ENCODE measurements at regions not wholly inside any gene's neighbourhood (a gene's known extent, or its start where the extent isn't known, plus 50 kb on each side); places are given as distances from the start of the nearest gene placed in this dataset.

- DNase-seq = no peak
- Histone ChIP-seq H3K4me1 (ENCODE audit: insufficient read depth, low read length) (no peaks in the 10 kb centered on the region), H3K27ac (ENCODE audit: low read length) (no peak overlapping the region), H3F3A (ENCODE audit: low read length, unreplicated experiment) (no peaks in the 10 kb centered on the region), H3K4me3 (ENCODE audit: low read length) (no peak overlapping the region), H3K36me3 (ENCODE audit: low read depth, low read length) (no peaks in the 10 kb centered on the region), H4K20me1 (ENCODE audit: low read length) (no peaks in the 10 kb centered on the region), H2AFZ (ENCODE audit: low read length) (no peak overlapping the region), H3K79me2 (ENCODE audit: low read length) (no peaks in the 10 kb centered on the region), H3K9ac (ENCODE audit: low read length) (no peak overlapping the region), H3K4me2 (ENCODE audit: low read length) (no peak overlapping the region), H3K9me2 (replicated peaks; ENCODE audit: low read length) (no peaks in the 10 kb centered on the region), H3K27me3 (ENCODE audit: low read length) (no peaks in the 10 kb centered on the region), H3K9me3 (ENCODE audit: low read length) (no peaks in the 10 kb centered on the region)
- no peak for ATAC-seq
- ChIA-PET POLR2A (ENCODE audit: unreplicated experiment) (no interaction called here), CTCF (no interaction called here)
- TF ChIP-seq EZH2phosphoT487 (IDR thresholded peaks at IDR 0.05; ENCODE audit: borderline replicate concordance, low read length) (no peak), EZH2 (IDR thresholded peaks at IDR 0.05; ENCODE audit: low read length, unreplicated experiment) (no peak)
- TF ChIP-seq, protein P1, sequence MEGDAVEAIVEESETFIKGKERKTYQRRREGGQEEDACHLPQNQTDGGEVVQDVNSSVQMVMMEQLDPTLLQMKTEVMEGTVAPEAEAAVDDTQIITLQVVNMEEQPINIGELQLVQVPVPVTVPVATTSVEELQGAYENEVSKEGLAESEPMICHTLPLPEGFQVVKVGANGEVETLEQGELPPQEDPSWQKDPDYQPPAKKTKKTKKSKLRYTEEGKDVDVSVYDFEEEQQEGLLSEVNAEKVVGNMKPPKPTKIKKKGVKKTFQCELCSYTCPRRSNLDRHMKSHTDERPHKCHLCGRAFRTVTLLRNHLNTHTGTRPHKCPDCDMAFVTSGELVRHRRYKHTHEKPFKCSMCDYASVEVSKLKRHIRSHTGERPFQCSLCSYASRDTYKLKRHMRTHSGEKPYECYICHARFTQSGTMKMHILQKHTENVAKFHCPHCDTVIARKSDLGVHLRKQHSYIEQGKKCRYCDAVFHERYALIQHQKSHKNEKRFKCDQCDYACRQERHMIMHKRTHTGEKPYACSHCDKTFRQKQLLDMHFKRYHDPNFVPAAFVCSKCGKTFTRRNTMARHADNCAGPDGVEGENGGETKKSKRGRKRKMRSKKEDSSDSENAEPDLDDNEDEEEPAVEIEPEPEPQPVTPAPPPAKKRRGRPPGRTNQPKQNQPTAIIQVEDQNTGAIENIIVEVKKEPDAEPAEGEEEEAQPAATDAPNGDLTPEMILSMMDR (conservative IDR thresholded peaks at IDR 0.05; ENCODE audit: low read depth, low read length) = no peak
- no TSS peak for BruUV-seq (replicated peaks)
- intact Hi-C loops (cut with micrococcal nuclease) = no loop called here
These were observed 524.5 kb upstream of the MEX3C start for GRCh38 chr18:51721996-51722395.

DNA sequence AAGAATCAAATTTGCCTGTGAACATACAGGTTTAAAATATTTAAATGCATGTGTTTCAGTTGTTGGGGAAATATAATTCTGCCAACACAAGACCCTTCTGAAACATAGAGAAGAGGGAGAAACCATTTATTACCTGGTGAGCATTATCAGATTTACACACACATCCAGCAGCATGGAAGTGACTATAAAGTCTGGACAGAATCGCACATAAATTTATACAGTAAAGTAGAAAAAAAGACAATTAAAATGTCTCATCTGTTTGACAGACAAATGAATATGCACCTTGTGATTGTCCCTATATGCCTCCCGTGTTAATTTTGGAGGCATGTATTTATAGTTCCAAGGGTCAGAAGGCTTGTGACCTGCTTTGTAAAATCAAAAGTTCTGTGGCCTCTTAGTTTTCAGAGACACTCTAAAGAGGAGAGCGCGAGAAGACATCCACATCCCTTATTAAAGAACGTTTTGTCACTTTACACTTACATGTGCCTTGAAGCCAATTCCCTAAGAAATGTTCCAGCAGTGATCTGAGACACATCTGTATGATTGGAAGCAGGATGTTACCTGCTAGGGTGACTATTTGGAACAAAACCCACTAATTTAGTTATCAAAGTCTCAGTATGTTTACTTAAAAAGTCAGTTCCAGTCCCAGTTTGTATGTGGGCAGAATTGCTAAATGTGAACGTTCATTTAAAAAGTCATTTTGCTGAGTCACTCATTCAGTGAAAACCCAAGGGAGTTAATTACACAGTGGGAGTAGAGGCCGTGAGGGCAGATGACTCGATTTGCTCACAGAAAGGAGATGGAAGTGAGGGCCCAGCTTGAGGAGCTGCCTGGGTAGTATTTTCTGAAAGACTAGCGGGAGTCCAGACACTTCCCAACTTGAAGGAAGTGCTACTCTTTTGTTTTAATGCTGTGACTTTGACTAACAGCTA lies 527.6 kb upstream of the MEX3C start:
- H3K27ac ChIP-seq (ENCODE audit: low read length) = no peak overlapping the region
- no peaks in the 10 kb centered on the region for H3K27me3 ChIP-seq (ENCODE audit: low read length)
- H3K4me2 ChIP-seq (ENCODE audit: low read length) = no peak overlapping the region
- no peaks in the 10 kb centered on the region for H3K9me3 ChIP-seq (ENCODE audit: low read length)
- H3F3A ChIP-seq (ENCODE audit: low read length, unreplicated experiment) = no peaks in the 10 kb centered on the region
- no TSS peak for BruUV-seq (replicated peaks)
- H3K9me2 ChIP-seq (replicated peaks; ENCODE audit: low read length) = no peaks in the 10 kb centered on the region
- no peaks in the 10 kb centered on the region for H3K79me2 ChIP-seq (ENCODE audit: low read length)
- DNase-seq = no peak
- no peak overlapping the region for H2AFZ ChIP-seq (ENCODE audit: low read length)
- TF ChIP-seq EZH2phosphoT487 (IDR thresholded peaks at IDR 0.05; ENCODE audit: borderline replicate concordance, low read length) (no peak), EZH2 (IDR thresholded peaks at IDR 0.05; ENCODE audit: low read length, unreplicated experiment) (no peak)
- TF ChIP-seq, protein P1 (conservative IDR thresholded peaks at IDR 0.05; ENCODE audit: low read depth, low read length) = no peak
- no peak overlapping the region for H3K9ac ChIP-seq (ENCODE audit: low read length)
- no peak overlapping the region for H3K4me3 ChIP-seq (ENCODE audit: low read length)
- no peaks in the 10 kb centered on the region for H4K20me1 ChIP-seq (ENCODE audit: low read length)
- intact Hi-C loops (cut with micrococcal nuclease) = no loop called here
- no peaks in the 10 kb centered on the region for H3K4me1 ChIP-seq (ENCODE audit: insufficient read depth, low read length)
- H3K36me3 ChIP-seq (ENCODE audit: low read depth, low read length) = no peaks in the 10 kb centered on the region
- CTCF ChIA-PET = no interaction called here
- POLR2A ChIA-PET (ENCODE audit: unreplicated experiment) = no interaction called here
- no peak for ATAC-seq

- TF ChIP-seq EZH2phosphoT487 (IDR thresholded peaks at IDR 0.05; ENCODE audit: borderline replicate concordance, low read length) = no peak
- TF ChIP-seq, protein P1 (conservative IDR thresholded peaks at IDR 0.05; ENCODE audit: low read depth, low read length) = no peak
- no peak for TF ChIP-seq EZH2 (IDR thresholded peaks at IDR 0.05; ENCODE audit: low read length, unreplicated experiment)
- Histone ChIP-seq H2AFZ (ENCODE audit: low read length) (no peak overlapping the region), H3K27me3 (ENCODE audit: low read length) (no peaks in the 10 kb centered on the region), H3K4me2 (ENCODE audit: low read length) (no peak overlapping the region), H3K79me2 (ENCODE audit: low read length) (no peaks in the 10 kb centered on the region), H3K4me3 (ENCODE audit: low read length) (no peak overlapping the region), H3K27ac (ENCODE audit: low read length) (no peak overlapping the region), H3K9ac (ENCODE audit: low read length) (no peak overlapping the region), H4K20me1 (ENCODE audit: low read length) (no peaks in the 10 kb centered on the region), H3K36me3 (ENCODE audit: low read depth, low read length) (no peaks in the 10 kb centered on the region), H3K4me1 (ENCODE audit: insufficient read depth, low read length) (no peaks in the 10 kb centered on the region), H3K9me2 (replicated peaks; ENCODE audit: low read length) (no peaks in the 10 kb centered on the region), H3F3A (ENCODE audit: low read length, unreplicated experiment) (no peaks in the 10 kb centered on the region), H3K9me3 (ENCODE audit: low read length) (no peaks in the 10 kb centered on the region)
- ChIA-PET POLR2A (ENCODE audit: unreplicated experiment) (no interaction called here), CTCF (no interaction called here)
- DNase-seq = no peak
- no TSS peak for BruUV-seq (replicated peaks)
- no peak for ATAC-seq
- intact Hi-C loops (cut with micrococcal nuclease) = no loop called here
These were observed 529.1 kb upstream of the MEX3C start for GRCh38 chr18:51726614-51727013.
